Lung (tissue), 11 donors: ENCODE measurements at regions not wholly inside any gene's neighbourhood (a gene's known extent, or its start where the extent isn't known, plus 50 kb on each side); places are given as distances from the start of the nearest gene placed in this dataset.

Experiments
- ATAC-seq: fragments of 200-7000 bp; cut with Tn5 transposase; one replicate; pipeline ENCODE4 v1.9.1; 2020; ENCODE audit warnings: moderate number of reproducible peaks; ENCODE audit not compliant: insufficient read depth, low FRiP score
- DNase-seq, 3 donors: peaks; one replicate each; pipeline ENCODE4 v3.0.0-alpha.2; 2013 to 2017
- H3K27ac ChIP-seq, 2 donors: one replicate each; pipeline ENCODE4 v1.5.1; 2013; ENCODE audit warnings: mild to moderate bottlenecking in 2 of 2, moderate library complexity in 2 of 2, control low read depth in 1 of 2, inconsistent platforms in 1 of 2, low read depth in 1 of 2, low read length in 1 of 2
- H3K27me3 ChIP-seq, 3 donors: one replicate each; pipeline ENCODE4 v1.5.1; 2013; ENCODE audit warnings: low read length in 2 of 3; ENCODE audit not compliant: control insufficient read depth in 3 of 3, insufficient read depth in 3 of 3
- H3K36me3 ChIP-seq, 4 donors: one replicate each; pipeline ENCODE4 v1.5.1; 2013; ENCODE audit warnings: low read length in 4 of 4, mild to moderate bottlenecking in 1 of 4, moderate library complexity in 1 of 4; ENCODE audit not compliant: control insufficient read depth in 4 of 4, insufficient read depth in 4 of 4
- H3K4me1 ChIP-seq, 5 donors: one replicate each; pipeline ENCODE4 v1.5.1; 2013; ENCODE audit warnings: low read length in 5 of 5, mild to moderate bottlenecking in 2 of 5, moderate library complexity in 1 of 5; ENCODE audit not compliant: control insufficient read depth in 5 of 5, insufficient read depth in 5 of 5
- H3K4me3 ChIP-seq: one replicate; pipeline ENCODE4 v1.5.1; 2013; ENCODE audit warnings: mild to moderate bottlenecking, control low read depth, moderate library complexity
- H3K9ac ChIP-seq, 2 donors: one replicate each; pipeline ENCODE4 v1.5.1; 2013; ENCODE audit warnings: low read length in 2 of 2, control low read depth in 1 of 2; ENCODE audit not compliant: insufficient read depth in 1 of 2
- H3K9me3 ChIP-seq, 4 donors: one replicate each; pipeline ENCODE4 v1.5.1; 2013; ENCODE audit warnings: low read length in 3 of 4, mild to moderate bottlenecking in 1 of 4, moderate library complexity in 1 of 4; ENCODE audit not compliant: control insufficient read depth in 4 of 4, insufficient read depth in 3 of 4
- WGBS, 2 donors: extraction: QIAGEN DNeasy Blood & Tissue Kit; methylation state at CpG; one replicate each; pipeline ENCODE4 v1.1.7; 2013; 5-methylcytosine and 5-hydroxymethylcytosine counted together
- TF ChIP-seq, protein P1 (sequence below): IDR thresholded peaks from 2 replicates; pipeline ENCODE4 v1.5.1; 2012; ENCODE audit warnings: mild to moderate bottlenecking; ENCODE audit errors: control extremely low read depth, extremely low read depth
- donor health status: control.
- donor health status: control.
- donor health status: Bipolar disorder and iron deficiency.
- donor health status: healthy.
- donor health status: DM: yes; HTN: yes; CAD: no.

DNA sequence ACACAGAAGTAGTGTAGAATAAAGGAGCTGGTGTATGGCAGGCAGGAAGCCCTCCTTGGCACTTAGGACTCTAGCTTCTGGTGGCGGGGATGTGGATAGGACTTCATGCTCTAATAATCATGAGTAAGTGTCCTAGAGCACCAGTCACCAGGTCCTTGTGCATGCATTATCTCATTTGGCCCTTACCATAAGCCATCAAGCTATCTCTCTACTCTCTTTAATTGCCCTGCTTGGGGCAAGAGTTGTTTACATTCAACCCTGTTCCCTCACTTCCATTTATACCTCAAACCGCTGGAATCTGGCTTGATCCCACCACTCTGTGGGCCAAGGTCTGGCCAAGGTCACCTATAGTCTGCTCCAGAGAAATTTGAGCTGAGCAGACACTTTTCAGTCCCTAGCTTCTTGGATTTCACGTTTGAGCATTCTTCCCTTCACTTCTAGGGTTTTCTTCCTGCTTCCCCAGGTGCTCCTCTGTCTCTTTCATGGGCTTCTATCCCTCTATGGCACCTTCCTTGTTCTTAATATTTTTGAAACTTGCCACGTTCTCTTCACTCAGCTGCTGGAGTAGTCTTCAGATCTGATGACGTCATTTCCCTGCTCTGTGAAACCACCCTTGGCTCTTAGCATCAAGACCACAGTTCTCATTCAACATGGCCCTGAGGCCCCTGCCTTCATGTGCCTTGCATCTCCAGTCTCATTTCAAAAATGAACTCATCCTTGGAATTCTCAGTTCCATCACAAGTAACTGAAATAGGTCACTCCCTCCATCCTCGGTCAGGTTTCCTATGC, 94.9 kb upstream of the GATA6 start:
- no peaks in the 10 kb centered on the region for H3K27me3 ChIP-seq
- DNase-seq (no peak), ATAC-seq (no peak)
- TF ChIP-seq, protein P1, sequence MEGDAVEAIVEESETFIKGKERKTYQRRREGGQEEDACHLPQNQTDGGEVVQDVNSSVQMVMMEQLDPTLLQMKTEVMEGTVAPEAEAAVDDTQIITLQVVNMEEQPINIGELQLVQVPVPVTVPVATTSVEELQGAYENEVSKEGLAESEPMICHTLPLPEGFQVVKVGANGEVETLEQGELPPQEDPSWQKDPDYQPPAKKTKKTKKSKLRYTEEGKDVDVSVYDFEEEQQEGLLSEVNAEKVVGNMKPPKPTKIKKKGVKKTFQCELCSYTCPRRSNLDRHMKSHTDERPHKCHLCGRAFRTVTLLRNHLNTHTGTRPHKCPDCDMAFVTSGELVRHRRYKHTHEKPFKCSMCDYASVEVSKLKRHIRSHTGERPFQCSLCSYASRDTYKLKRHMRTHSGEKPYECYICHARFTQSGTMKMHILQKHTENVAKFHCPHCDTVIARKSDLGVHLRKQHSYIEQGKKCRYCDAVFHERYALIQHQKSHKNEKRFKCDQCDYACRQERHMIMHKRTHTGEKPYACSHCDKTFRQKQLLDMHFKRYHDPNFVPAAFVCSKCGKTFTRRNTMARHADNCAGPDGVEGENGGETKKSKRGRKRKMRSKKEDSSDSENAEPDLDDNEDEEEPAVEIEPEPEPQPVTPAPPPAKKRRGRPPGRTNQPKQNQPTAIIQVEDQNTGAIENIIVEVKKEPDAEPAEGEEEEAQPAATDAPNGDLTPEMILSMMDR = no peak
- H3K4me1 ChIP-seq = no peaks in the 10 kb centered on the region
- 77% methylated on average over 6 of the region's 6 CpGs for WGBS, 2 donors
- H3K9me3 ChIP-seq = peaks cover 0 to 3% (median 0%) of the 10 kb centered on the region in 4 donors
- no peaks in the 10 kb centered on the region for H3K36me3 ChIP-seq
- no peak overlapping the region for H3K4me3 ChIP-seq
- H3K9ac ChIP-seq = no peak overlapping the region
- H3K27ac ChIP-seq = no peak overlapping the region

DNA sequence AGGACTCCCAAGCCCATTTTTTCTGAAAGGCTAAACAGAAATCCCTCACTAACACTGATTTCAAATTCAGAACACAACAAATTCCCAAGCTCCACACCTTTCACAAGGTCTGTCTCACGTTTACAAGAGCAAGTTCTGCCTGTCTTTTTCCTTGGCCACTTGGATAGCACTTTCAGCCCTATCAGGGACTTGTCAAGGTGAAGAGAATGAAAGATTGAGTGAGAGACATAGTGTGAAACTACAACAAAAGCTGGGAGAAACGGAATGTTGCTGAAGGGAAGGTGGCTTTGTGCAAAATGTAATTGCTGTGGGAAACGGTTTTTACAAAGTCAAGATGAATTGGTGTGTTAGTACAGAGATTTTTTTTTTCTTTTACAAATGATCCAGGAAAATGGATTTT, 89.4 kb upstream of the GATA6 start:
- ATAC-seq = no peak
- WGBS, 2 donors = 58 to 67% methylated on average over 3 of the region's 3 CpGs
- no peak overlapping the region for H3K9ac ChIP-seq

DNA sequence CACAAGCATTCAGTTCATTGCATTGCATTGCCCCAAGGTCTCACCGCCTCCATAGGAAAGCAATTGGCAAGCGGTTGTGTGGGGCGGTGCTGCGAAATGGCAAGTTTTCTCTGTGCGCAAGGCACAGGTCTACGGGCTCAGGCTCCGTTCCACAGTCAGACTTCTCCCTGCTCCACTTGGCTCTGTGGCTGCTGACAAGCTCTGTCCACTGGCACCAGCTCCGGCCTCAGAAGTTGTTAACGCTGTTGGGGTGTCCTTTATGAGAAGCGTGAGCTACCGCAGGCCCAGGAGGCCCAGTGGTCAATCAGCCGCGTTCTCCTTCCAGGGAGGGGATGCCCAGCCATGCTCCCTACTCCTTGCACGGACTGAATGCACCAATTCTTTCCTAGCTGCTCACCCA, 87.0 kb upstream of the GATA6 start:
- DNase-seq = no peak

More for the DNA sequence above, 89.4 kb upstream of the GATA6 start:
- TF ChIP-seq, protein P1 = no peak
- peaks cover 0 to 7% (median 0%) of the 10 kb centered on the region in 5 donors for H3K4me1 ChIP-seq
- DNase-seq = no peak
- no peaks in the 10 kb centered on the region for H3K27me3 ChIP-seq
- no peak overlapping the region for H3K27ac ChIP-seq
- H3K4me3 ChIP-seq = no peak overlapping the region
- no peaks in the 10 kb centered on the region for H3K36me3 ChIP-seq
- no peaks in the 10 kb centered on the region for H3K9me3 ChIP-seq

More for the DNA sequence above, 87.0 kb upstream of the GATA6 start:
- Histone ChIP-seq H3K9ac (no peak overlapping the region), H3K9me3 (no peaks in the 10 kb centered on the region), H3K27me3 (no peaks in the 10 kb centered on the region), H3K4me3 (no peak overlapping the region), H3K36me3 (no peaks in the 10 kb centered on the region), H3K27ac (no peak overlapping the region), H3K4me1 (peaks cover 0 to 7% (median 0%) of the 10 kb centered on the region in 5 donors)
- WGBS, 2 donors = 95 to 98% methylated on average over 14 of the region's 14 CpGs
- ATAC-seq = no peak
- TF ChIP-seq, protein P1 = no peak
